Stimulated activated CD8-positive, alpha-beta memory T cell treated with anti-CD3 and anti-CD28 coated beads, Interleukin-2, amount 100 ng/mL, for 1 hour (primary cell): ENCODE measurements at regions not wholly inside any gene's neighbourhood (a gene's known extent, or its start where the extent isn't known, plus 50 kb on each side); places are given as distances from the start of the nearest gene placed in this dataset.

Experiments used
- DNase-seq, 2 donors: peaks; one replicate each; pipeline ENCODE4 v3.0.0-alpha.2; 2020; ENCODE audit warnings: low read depth in 2 of 2

GRCh38 chr11:79694368-79694767, 253.5 kb upstream of the TENM4 start:
- DNase-seq, result no peak

GRCh38 chr11:79691445-79691844, 250.6 kb upstream of the TENM4 start:
- DNase-seq, result no peak

DNA sequence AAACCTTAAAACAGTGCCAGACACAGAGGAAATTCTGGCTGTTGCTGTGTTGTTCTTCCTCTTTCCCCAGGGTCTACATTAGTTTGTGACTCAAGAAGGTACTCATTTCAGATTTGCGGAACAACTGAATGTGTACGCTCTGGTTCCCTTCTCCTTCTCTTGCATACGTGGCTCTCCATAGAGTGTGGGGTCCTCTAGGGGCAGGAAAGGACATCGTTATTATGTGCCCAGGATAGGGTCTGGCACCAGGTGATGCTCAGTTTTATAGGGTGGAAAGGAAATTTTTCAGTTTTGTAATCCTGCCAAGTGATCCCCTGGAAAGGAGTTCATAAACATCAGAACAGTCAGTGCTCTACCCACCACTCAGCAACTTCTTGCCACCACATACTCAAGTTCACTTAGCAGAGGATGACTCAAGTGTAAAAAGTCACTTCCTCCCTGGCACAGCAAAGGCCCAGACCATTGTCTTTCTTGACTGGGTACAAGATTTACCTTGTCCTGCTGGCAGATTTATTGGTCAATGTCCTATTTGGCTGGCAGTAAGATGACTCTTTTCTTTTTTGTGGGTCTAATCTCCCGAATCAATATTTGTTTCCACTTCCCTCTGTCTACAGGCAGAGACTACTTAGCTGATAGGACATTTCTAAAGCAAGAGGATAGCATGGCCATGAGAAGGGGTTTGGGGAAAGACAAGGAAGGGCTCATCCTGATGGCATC, 246.0 kb upstream of the TENM4 start:
- DNase-seq, result no peak

DNA sequence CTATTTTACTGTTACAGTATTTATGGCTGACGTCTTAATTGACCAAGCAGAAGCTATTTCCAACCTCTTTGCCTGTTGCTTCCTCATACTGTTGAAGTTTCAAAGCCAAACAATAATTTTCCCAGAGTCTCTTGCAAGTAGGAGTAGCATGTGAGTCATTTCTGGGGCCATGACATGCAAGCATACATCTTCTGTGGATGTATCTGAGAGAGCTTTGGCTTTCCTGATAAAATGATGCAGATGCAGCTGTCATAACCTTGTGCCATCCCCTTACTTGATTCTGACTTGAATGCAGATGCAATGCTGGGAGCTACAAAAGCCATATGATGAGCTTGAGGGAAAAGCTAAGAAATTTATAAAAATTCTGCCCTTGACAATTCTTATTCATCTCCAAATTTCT, 243.1 kb upstream of the TENM4 start:
- no peak for DNase-seq

- DNase-seq, result no peak
Measured at GRCh38 chr11:79678780-79679452, 238.1 kb upstream of the TENM4 start.

DNA sequence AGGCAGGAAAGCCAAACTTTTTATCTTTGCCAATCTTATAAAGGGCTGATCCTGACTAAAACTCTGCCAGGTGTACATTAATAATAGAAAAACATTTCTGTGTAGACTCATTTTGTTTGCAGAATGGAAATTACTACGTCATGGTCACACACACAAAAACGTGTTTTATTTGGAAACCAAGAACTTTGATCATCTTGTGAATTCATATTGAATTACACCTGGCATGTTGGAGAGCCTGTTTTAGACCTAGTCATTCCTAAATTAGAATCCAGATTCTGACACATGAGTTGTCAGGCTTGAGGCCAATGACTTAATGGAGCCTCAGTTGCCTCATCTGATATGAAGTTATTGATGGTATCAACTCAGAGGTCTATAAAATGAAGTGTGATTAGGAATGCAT, 235.6 kb upstream of the TENM4 start:
- no peak for DNase-seq

GRCh38 chr11:79675081-79675480, 234.3 kb upstream of the TENM4 start:
- no peak for DNase-seq

DNA sequence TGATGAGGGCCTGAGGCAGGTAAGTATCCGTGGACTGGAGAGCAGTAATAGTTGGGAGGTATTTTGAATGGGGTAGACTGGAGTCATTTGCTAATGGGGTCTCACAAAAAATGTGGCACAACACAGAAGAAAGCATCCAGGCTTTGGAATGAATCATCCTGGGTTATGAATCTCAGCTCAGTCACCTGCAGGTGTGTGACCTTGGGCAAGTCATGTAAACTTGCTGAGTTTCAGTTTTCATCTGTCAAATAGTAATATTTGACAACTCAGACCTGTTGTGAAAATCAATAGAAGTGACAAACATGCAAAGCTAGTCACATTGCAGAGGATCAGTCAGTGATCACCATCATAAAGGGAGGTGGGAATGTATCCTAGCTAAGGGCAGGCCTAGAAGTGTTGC, 232.0 kb upstream of the TENM4 start:
- DNase-seq, result no peak

DNA sequence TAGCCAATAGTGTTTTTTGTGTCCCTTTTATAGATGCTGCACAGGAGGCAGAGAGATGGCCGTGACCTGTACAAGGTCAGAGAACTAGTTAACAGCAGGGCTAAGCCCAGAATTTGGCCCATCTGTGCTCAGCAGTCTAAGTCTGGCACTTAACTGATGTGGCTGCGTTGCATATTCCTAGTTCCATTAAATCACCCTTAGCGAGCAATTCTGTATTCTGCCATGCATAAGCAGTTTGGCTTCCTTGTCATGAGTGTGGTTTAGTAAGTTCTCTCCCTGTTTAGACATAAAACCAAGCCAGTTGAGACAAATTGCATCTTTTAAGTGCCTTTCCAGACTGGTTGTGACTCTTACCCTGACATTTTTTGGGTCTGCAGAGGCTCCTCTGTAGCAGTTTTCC, 230.6 kb upstream of the TENM4 start:
- no peak for DNase-seq

- no peak for DNase-seq
Measured at GRCh38 chr11:79670882-79671281, 230.1 kb upstream of the TENM4 start.

- DNase-seq, result no peak
Measured at GRCh38 chr11:79668575-79668974, 227.7 kb upstream of the TENM4 start.

DNA sequence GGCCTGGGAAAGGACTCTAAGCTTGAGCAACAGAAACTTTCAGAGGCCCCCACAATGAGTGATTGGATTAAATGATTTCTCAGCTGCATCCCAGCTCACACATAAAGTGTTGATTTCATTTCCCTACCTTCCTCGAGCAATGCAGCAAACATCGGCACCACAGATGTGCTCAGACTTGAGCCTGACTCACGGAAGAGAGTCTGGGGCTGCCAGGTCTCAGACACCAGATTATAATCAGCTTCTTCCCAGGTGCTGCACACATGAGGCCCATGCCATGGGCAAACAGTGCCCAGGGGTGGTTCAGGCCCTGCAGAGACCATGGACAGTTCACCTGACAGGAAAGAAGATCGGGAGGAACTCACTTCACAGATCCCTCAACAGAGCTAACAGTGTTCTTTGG, 226.6 kb upstream of the TENM4 start:
- DNase-seq, result no peak

DNA sequence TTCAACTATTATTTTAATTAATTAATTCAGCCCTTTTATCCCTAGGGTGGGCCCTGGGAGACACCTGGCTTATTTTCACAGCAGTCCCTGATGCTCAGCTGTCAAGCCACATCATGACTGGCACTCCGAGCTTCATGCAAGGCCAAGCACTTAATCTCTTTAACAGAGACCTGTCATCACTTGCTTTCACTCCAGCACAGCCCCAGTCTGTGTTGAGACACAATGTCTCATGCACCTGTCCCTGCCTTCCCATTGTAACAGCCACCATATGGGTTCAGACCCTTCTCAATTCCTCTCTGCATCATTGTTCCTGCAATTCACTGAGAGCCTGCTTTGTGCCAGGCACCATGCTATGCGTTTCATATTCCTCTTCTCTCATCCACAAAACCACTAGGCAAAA, 222.2 kb upstream of the TENM4 start:
- DNase-seq, result no peak

GRCh38 chr11:79661373-79661772, 220.5 kb upstream of the TENM4 start:
- DNase-seq, result no peak

- DNase-seq, result no peak
Measured at GRCh38 chr11:79648766-79649520, 208.1 kb upstream of the TENM4 start.

DNA sequence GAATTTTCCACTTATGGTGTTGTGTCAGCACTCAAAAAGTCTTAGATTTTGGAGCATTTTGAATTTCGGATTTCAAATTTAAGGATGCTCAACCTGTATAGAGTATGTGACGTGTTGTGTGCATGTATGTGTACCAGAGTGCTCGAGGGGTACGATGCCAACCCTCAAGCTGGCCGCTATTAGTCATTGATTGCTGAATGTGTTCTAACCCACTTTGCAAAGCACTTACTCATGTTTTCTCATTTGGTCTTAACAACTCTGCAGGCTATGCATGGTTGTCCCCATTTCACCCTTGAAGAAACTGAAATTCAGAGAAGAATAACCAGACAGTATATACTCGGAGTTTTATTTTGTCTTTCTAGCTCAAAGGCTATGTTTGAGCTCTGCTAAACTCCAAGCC, 196.4 kb upstream of the TENM4 start:
- no peak for DNase-seq

GRCh38 chr11:79634905-79635304, 194.1 kb upstream of the TENM4 start:
- DNase-seq, result no peak

- no peak for DNase-seq
Measured at GRCh38 chr11:79627281-79627680, 186.5 kb upstream of the TENM4 start.

DNA sequence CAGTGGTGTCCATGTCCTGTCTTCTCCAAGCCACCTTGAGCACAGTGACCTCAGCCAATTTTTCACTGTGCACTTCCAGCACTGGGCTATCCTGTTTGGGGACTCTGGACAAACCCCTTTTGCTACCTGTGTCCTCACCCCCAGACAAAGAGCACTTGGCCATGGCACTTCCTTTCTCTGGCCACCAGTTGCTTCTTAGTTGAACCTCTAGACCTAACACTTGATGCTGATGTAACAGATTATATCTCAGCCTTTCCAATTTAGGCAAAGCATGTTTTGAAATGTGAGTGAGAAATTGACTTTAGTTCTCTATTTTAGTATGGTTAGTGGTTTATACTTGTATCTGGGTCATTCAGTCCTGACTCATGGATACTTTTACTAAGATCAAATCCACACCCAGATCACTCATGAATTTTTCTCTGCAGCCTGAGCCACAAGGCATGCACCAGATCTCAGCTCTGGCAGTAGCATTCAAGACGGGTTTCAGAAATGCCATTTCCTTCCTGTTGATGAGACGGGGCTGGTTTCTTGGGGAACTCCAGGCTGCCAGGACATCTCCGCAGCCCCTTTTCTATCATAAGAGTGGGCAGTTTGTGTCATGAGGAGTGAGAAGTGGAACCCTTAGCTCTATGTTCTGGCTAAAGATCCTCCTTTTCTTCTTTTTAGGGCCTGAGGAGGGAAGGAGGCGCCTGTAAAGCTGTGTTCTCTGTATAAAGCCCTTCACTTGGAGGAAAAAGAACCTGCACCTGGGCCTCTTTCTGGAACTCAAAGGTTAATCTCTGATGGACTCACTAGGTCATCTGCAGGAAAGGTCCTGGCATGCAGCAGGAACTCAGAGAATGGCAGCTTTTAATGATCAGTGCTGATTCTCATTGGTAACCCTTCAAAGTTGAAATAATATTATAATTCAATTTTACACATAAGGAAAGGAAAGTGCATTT, 185.6 kb upstream of the TENM4 start:
- no peak for DNase-seq

DNA sequence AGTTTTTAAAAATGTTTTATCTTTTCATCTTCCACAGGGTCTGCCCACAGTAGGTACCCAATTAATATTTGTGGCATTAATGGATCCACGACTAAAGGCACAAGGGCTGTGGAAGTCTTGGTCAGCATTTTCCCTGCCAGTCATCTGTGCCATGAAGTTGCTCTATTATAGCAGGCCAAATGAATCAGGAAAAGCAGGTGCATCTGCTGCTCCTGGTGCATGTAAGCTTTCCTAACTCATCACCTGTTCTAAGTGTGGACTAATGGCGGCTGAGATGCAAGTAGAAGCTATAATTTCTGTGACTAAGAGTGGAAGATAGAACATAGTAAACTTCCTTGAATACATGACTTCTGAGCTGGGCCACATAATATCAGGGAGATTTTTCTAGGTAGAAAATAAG, 182.5 kb upstream of the TENM4 start:
- no peak for DNase-seq

DNA sequence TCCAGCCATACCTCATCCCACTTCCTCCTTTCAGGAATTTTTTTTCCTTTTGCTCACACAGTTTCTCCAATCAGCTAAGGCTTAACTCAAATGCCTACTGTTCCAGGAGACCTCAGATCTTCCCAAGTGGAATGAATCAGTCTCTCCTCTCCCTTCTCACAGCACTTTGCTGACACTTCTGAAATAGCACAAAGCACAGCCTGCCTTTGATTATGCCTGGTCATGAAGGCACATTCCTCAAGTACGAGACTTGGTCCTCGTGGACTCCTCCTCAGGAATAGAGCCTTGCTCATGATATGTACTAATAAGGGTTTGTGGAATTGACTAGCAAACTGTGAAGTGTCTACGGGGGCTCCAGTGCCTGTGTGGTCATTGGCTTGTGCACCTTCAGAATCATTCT, 176.7 kb upstream of the TENM4 start:
- no peak for DNase-seq

DNA sequence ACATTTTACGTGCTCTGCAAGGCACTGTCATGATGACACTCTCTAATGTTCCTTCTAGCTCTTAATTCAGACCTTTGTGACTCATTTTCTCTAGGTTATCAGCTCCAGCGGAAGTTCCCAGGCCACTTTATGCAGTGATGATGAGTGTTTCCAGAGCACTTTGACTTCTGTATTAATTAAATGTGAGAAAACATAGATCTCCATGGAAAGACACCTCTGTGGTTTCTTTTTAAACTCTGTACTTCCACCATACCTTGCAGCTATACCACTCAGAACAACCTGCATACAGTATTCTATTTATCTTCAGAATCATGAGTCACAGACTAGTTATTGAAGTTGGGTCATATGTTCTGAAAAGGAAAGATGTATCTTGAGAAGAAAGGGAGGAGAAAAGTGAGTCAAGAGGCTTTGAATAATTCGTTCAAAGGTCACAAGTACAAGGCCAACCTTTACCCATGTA, 175.6 kb upstream of the TENM4 start:
- DNase-seq, result no peak
